HCT116 (cell line): ENCODE measurements at regions not wholly inside any gene's neighbourhood (a gene's known extent, or its start where the extent isn't known, plus 50 kb on each side); places are given as distances from the start of the nearest gene placed in this dataset.

Experiments
- ATAC-seq: fragments of 200-7000 bp; cut with Tn5 transposase; 2 replicates; pipeline ENCODE4 v1.9.1; 2020; ENCODE audit warnings: mild to moderate bottlenecking, moderate library complexity
- BruUV-seq: library from RNA; stranded (reverse); fragments of 400-500 nt; replicated peaks from 2 replicates; lab custom pipeline; 2021; lab: Mats Ljungman, UMichigan
- CTCF ChIA-PET: fragments of 300-600 bp; sonication (Branson Sonifier 250); formaldehyde crosslinking; loops from one replicate; lab custom pipeline; 2021; ENCODE audit warnings: antibody characterized with exemption; lab: Charles Lee
- POLR2A ChIA-PET: fragments of 300-600, 350-600 bp; sonication (Branson Sonifier 250); formaldehyde crosslinking; loops from one replicate; lab custom pipeline; 2021; ENCODE audit warnings: antibody characterized with exemption; lab: Charles Lee
- RAD21 ChIA-PET, 2 experiments: fragments of 300-600 bp; sonication (Branson Sonifier 250); formaldehyde crosslinking; loops; one replicate each; lab custom pipeline; 2023; ENCODE audit warnings: low total read pairs in 2 of 2; ENCODE audit not compliant: uncharacterized antibody in 2 of 2, unreplicated experiment in 2 of 2, low non-redundant PET in 1 of 2; lab: Charles Lee
- DNase-seq: peaks from one replicate; pipeline ENCODE4 v3.0.0-alpha.2; 2010; ENCODE audit warnings: low read depth, low spot score
- H2AFZ ChIP-seq: fragments of 200-600 bp; shearing (Covaris generic), sonication (generic); 2 replicates; pipeline ENCODE4 v1.6.1; 2017; ENCODE audit warnings: low read depth, mixed run types, mixed read lengths, antibody characterized with exemption, low read length; ENCODE audit not compliant: poor library complexity, severe bottlenecking
- H3K27ac ChIP-seq: 2 replicates; pipeline ENCODE4 v1.5.1; 2012; ENCODE audit warnings: low read depth, low read length
- H3K27me3 ChIP-seq: fragments of 200-600 bp; sonication (generic); 2 replicates; pipeline ENCODE4 v1.6.1; 2016; ENCODE audit warnings: mixed run types, low read length, mixed read lengths; ENCODE audit not compliant: insufficient read depth
- H3K36me3 ChIP-seq, 2 experiments: fragments of 200-500 bp in 1 of 2; fragments of 200-600 bp in 1 of 2; sonication (Bioruptor generic) in 1 of 2; sonication (generic) in 1 of 2; 2 replicates each; pipeline versions ENCODE4 v1.5.1 to v1.6.1; 2014 to 2016; ENCODE audit warnings: low read length in 2 of 2, inconsistent platforms in 1 of 2, mixed read lengths in 1 of 2, mixed run types in 1 of 2; ENCODE audit not compliant: insufficient read depth in 2 of 2, control insufficient read depth in 1 of 2
- H3K4me1 ChIP-seq, 2 experiments: fragments of 200-600 bp in 1 of 2; sonication (generic) in 1 of 2; 2 replicates each; pipeline versions ENCODE4 v1.5.1 to v1.6.1; 2012 to 2017; ENCODE audit warnings: low read length in 2 of 2, inconsistent platforms in 1 of 2, mild to moderate bottlenecking in 1 of 2, mixed read lengths in 1 of 2, mixed run types in 1 of 2, moderate library complexity in 1 of 2; ENCODE audit not compliant: insufficient read depth in 2 of 2, control insufficient read depth in 1 of 2
- H3K4me2 ChIP-seq: fragments of 200-600 bp; sonication (generic); 2 replicates; pipeline ENCODE4 v1.6.1; 2017; ENCODE audit warnings: mixed run types, low read length, mixed read lengths
- H3K4me3 ChIP-seq, 2 experiments: fragments of 200-600 bp in 1 of 2; sonication (generic) in 1 of 2; replicated peaks in 1 of 2; 2 replicates each; pipeline ENCODE4 v1.5.1; 2011 to 2016; ENCODE audit warnings: low read length in 2 of 2, control low read depth in 1 of 2, low read depth in 1 of 2, mild to moderate bottlenecking in 1 of 2, mixed read lengths in 1 of 2, mixed run types in 1 of 2
- H3K79me2 ChIP-seq: fragments of 200-600 bp; sonication (generic); 2 replicates; pipeline ENCODE4 v1.6.1; 2017; ENCODE audit warnings: mild to moderate bottlenecking, mixed run types, low read length, moderate library complexity, mixed read lengths; ENCODE audit not compliant: insufficient read depth
- H3K9ac ChIP-seq: fragments of 200-600 bp; sonication (generic); 2 replicates; pipeline ENCODE4 v1.6.1; 2016; ENCODE audit warnings: low read length, mixed read lengths
- H3K9me2 ChIP-seq: fragments of 200-600 bp; sonication (generic), shearing (Covaris generic); 2 replicates; pipeline ENCODE4 v1.6.1; 2017; ENCODE audit warnings: mixed run types, mild to moderate bottlenecking, moderate library complexity; ENCODE audit not compliant: insufficient read depth
- H3K9me3 ChIP-seq, 2 experiments: fragments of 200-500 bp in 1 of 2; fragments of 200-600 bp in 1 of 2; sonication (Bioruptor generic) in 1 of 2; sonication (generic) in 1 of 2; 2 replicates each; pipeline ENCODE4 v1.6.1; 2014 to 2017; ENCODE audit warnings: low read length in 2 of 2, mixed read lengths in 2 of 2, inconsistent platforms in 1 of 2, low read depth in 1 of 2, mild to moderate bottlenecking in 1 of 2, mixed run types in 1 of 2, moderate library complexity in 1 of 2; ENCODE audit not compliant: control insufficient read depth in 1 of 2, insufficient read depth in 1 of 2
- H4K20me1 ChIP-seq: fragments of 200-600 bp; sonication (generic), shearing (Covaris generic); 2 replicates; pipeline ENCODE4 v1.6.1; 2017; ENCODE audit warnings: mixed run types, mild to moderate bottlenecking, moderate library complexity; ENCODE audit not compliant: insufficient read depth
- ELF1 ChIP-seq: IDR thresholded peaks from 2 replicates; pipeline ENCODE4 v1.6.1; 2012; ENCODE audit warnings: low read depth, borderline replicate concordance
- SP1 ChIP-seq: IDR thresholded peaks from 2 replicates; pipeline ENCODE4 v1.6.1; 2012; ENCODE audit warnings: low read depth
- YY1 ChIP-seq: IDR thresholded peaks from 2 replicates; pipeline ENCODE4 v1.6.1; 2011; ENCODE audit warnings: low read length, low read depth, moderate library complexity, mild to moderate bottlenecking; ENCODE audit not compliant: insufficient replicate concordance; ENCODE audit errors: extremely low read depth
- ZFX ChIP-seq: fragments of 450-650 bp; IDR thresholded peaks from 2 replicates; pipeline ENCODE4 v1.6.1; 2017
- ZNF274 ChIP-seq: fragments of 200-500 bp; sonication (Bioruptor generic); IDR thresholded peaks from 2 replicates; pipeline ENCODE4 v1.6.1; 2014; ENCODE audit warnings: mild to moderate bottlenecking, low read depth, low read length, inconsistent platforms
- intact Hi-C: fragments of 100-400 bp; cut with micrococcal nuclease; formaldehyde crosslinking; loops from 2 replicates; pipeline ENCODE4 v1.10.0; 2022
- TF ChIP-seq, protein P1 (sequence below): IDR thresholded peaks from 2 replicates; pipeline ENCODE4 v1.6.1; 2012; ENCODE audit warnings: low read depth

DNA sequence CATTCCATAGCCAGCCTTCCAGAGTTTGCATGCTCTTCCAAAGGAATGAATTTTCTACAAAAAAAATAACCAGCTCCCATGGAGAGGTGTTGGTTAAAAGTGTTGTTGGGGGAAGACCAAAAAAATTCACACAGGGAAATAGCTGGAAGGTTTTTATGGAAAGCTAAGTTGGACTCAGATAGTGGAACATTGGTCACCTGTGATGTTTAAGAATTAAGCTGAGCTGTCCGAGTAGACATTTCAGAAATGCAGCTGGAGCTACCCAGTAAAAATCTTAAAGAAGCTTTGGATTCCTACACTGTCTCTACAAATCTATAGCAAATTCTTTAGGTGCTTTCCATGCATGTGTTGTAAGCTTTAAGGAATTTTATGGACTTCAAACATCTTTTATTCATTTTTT lies 155.5 kb downstream of the THBS2 start:
- ChIA-PET RAD21 (no interaction called here), POLR2A (no interaction called here), CTCF (no interaction called here)
- H3K4me2 ChIP-seq, result no peak overlapping the region
- H3K36me3 ChIP-seq, result no peaks in the 10 kb centered on the region
- H3K9me2 ChIP-seq, result no peaks in the 10 kb centered on the region
- no peaks in the 10 kb centered on the region for H3K79me2 ChIP-seq
- no peak overlapping the region for H2AFZ ChIP-seq
- DNase-seq, result no peak
- H4K20me1 ChIP-seq, result no peaks in the 10 kb centered on the region
- H3K4me1 ChIP-seq, result peaks cover 0 to 6% of the 10 kb centered on the region in 2 experiments; a peak in 1 of 4 replicates
- ATAC-seq, result no peak
- TF ChIP-seq, protein P1, sequence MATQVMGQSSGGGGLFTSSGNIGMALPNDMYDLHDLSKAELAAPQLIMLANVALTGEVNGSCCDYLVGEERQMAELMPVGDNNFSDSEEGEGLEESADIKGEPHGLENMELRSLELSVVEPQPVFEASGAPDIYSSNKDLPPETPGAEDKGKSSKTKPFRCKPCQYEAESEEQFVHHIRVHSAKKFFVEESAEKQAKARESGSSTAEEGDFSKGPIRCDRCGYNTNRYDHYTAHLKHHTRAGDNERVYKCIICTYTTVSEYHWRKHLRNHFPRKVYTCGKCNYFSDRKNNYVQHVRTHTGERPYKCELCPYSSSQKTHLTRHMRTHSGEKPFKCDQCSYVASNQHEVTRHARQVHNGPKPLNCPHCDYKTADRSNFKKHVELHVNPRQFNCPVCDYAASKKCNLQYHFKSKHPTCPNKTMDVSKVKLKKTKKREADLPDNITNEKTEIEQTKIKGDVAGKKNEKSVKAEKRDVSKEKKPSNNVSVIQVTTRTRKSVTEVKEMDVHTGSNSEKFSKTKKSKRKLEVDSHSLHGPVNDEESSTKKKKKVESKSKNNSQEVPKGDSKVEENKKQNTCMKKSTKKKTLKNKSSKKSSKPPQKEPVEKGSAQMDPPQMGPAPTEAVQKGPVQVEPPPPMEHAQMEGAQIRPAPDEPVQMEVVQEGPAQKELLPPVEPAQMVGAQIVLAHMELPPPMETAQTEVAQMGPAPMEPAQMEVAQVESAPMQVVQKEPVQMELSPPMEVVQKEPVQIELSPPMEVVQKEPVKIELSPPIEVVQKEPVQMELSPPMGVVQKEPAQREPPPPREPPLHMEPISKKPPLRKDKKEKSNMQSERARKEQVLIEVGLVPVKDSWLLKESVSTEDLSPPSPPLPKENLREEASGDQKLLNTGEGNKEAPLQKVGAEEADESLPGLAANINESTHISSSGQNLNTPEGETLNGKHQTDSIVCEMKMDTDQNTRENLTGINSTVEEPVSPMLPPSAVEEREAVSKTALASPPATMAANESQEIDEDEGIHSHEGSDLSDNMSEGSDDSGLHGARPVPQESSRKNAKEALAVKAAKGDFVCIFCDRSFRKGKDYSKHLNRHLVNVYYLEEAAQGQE, result no peak
- TF ChIP-seq SP1 (no peak), ZNF274 (no peak), ZFX (no peak), YY1 (no peak), ELF1 (no peak)
- BruUV-seq, result no TSS peak
- H3K27ac ChIP-seq, result no peak overlapping the region
- H3K9me3 ChIP-seq, result no peaks in the 10 kb centered on the region
- H3K9ac ChIP-seq, result no peak overlapping the region
- intact Hi-C loops, result no loop called here
- H3K4me3 ChIP-seq, result no peak overlapping the region
- H3K27me3 ChIP-seq, result no peaks in the 10 kb centered on the region
